Ovary (tissue), 7 donors: ENCODE measurements at regions not wholly inside any gene's neighbourhood (a gene's known extent, or its start where the extent isn't known, plus 50 kb on each side); places are given as distances from the start of the nearest gene placed in this dataset.

Source experiments
- DNase-seq, 5 donors: peaks; one replicate each; pipeline ENCODE4 v3.0.0-alpha.2; 2019 to 2020
- H3K27ac ChIP-seq, 2 donors: fragments of 200-600 bp; one replicate each; pipeline versions ENCODE4 v1.5.1 to v1.8.0; 2019 to 2022
- H3K27me3 ChIP-seq: fragments of 200-600 bp; one replicate; pipeline ENCODE4 v1.8.0; 2022
- H3K36me3 ChIP-seq: fragments of 200-600 bp; sonication (generic); one replicate; pipeline ENCODE4 v1.5.1; 2019
- H3K4me1 ChIP-seq: one replicate; pipeline ENCODE4 v1.8.1; 2013; ENCODE audit warnings: mild to moderate bottlenecking, moderate library complexity; ENCODE audit not compliant: insufficient read depth
- H3K4me3 ChIP-seq: fragments of 200-600 bp; sonication (generic); one replicate; pipeline ENCODE4 v1.5.1; 2017
- H3K9me3 ChIP-seq, 2 donors: fragments of 200-600 bp in 1 of 2; sonication (generic) in 1 of 2; one replicate each; pipeline versions ENCODE4 v1.5.1 to v1.8.1; 2013 to 2019; ENCODE audit warnings: mild to moderate bottlenecking in 1 of 2, moderate library complexity in 1 of 2
- CTCF ChIP-seq, 3 donors: fragments of 450-650 bp in 2 of 3; fragments of 200-600 bp in 1 of 3; IDR thresholded peaks; one replicate each; pipeline versions ENCODE4 v1.5.1 to v1.8.0; 2016 to 2022; ENCODE audit warnings: antibody characterized with exemption in 3 of 3, mild to moderate bottlenecking in 1 of 3
- EP300 ChIP-seq: sonication (generic); formaldehyde crosslinking; IDR thresholded peaks from one replicate; pipeline ENCODE4 v1.6.1; 2017; ENCODE audit warnings: antibody characterized with exemption
- POLR2A ChIP-seq: fragments of 450-650 bp; IDR thresholded peaks from one replicate; pipeline ENCODE4 v1.6.1; 2017; ENCODE audit warnings: antibody characterized with exemption, mild to moderate bottlenecking, moderate library complexity
- WGBS, 3 donors: extraction: QIAGEN DNeasy Blood & Tissue Kit in 1 of 3; methylation state at CpG; one replicate each; pipeline versions ENCODE4 v1.1.5 to v1.1.7; 2013 to 2017; 5-methylcytosine and 5-hydroxymethylcytosine counted together
- intact Hi-C, 4 donors: fragments of 100-400 bp; cut with DNase I; formaldehyde crosslinking; loops; one replicate each; pipeline versions ENCODE4 v1.11.0 to v1.15.1; 2022 to 2023
- donor health status: DM: no; HTN: no; CAD: no; lungs with moderate emphysema.
- donor health status: DM: no; HTN: no; CAD: no.
- donor health status: Bipolar disorder and iron deficiency.
- donor health status: DM: no; HTN: no; CAD: no.
- donor health status: DM: yes; HTN: yes; CAD: no.

DNA sequence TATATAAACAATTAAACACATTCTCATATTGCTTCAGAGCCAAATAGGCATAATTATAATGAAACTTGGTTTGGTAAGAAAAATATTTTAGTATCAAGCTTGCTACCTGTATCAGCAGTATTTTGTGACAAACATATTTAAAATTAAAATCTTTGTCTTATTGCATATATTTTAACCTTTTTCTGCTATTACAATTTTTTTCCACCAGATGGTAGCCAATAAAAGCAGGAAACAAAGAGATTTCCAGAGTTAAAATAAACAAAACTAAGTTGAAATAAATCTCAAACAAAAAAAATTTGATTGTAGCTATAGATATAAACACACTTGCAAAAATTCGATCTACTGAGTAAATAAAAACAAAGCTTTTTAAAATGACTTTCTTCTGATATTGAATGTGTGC, 491.3 kb upstream of the GJE1 start:
- DNase-seq = no peak
- Histone ChIP-seq H3K27me3 (no peaks in the 10 kb centered on the region), H3K27ac (no peak overlapping the region), H3K9me3 (no peaks in the 10 kb centered on the region), H3K36me3 (no peaks in the 10 kb centered on the region), H3K4me3 (no peak overlapping the region), H3K4me1 (no peaks in the 10 kb centered on the region)
- WGBS, 3 donors = 8 to 28% (median 11%) methylated on average over 1 of the region's 1 CpG
- intact Hi-C loops = no loop called here
- TF ChIP-seq POLR2A (no peak), EP300 (no peak), CTCF (IDR thresholded peaks at IDR 0.05) (no peak)

DNA sequence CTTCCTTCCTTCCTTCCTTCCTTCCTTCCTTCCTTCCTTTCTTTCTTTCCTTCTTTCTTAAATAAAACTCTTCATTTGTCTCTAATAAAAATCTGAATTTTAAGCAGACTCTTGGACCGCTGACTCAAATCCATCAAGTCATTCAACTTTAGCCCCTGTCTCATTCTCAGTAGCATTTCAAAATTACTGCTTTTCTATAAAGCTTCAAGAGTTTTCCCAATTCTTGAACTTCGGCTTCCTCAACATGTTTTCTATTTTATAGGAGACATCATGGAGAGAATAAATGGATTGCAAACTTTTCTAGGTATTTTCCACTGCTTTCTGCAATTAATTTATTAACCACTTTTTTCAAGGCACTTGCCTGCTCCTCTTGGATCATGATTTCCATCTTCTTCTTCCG, 497.1 kb upstream of the GJE1 start:
- no peaks in the 10 kb centered on the region for H3K9me3 ChIP-seq
- intact Hi-C loops = no loop called here
- no peak overlapping the region for H3K4me3 ChIP-seq
- H3K36me3 ChIP-seq = no peaks in the 10 kb centered on the region
- H3K27me3 ChIP-seq = no peaks in the 10 kb centered on the region
- DNase-seq = no peak
- no peak overlapping the region for H3K27ac ChIP-seq
- no peaks in the 10 kb centered on the region for H3K4me1 ChIP-seq
- 94 to 96% (median 96%) methylated on average over 3 of the region's 3 CpGs for WGBS, 3 donors
- TF ChIP-seq CTCF (IDR thresholded peaks at IDR 0.05) = no peak
- TF ChIP-seq POLR2A = no peak
- no peak for TF ChIP-seq EP300

DNA sequence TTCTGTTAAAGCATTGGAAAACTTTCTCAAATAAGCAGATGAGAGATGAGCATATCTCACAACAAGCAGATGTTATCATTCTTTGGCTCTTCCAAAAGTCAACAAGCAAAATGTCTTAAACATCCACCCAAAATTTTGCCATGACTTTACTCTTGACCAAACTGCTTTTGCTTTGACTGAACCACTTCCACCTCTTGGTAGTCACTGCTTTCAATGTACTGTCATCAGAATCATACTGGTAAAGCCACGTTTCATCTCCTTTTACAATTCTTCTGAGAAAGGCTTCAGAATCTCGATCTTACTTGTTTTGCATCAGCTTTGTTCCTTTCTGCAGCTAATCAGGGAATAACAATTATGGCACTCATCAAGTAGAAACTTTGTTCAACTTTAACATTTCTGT, 498.5 kb upstream of the GJE1 start:
- no peak for DNase-seq
- H3K27ac ChIP-seq = no peak overlapping the region
- intact Hi-C loops = no loop called here
- WGBS, 3 donors = 71 to 81% (median 73%) methylated on average over 2 of the region's 2 CpGs
- no peaks in the 10 kb centered on the region for H3K27me3 ChIP-seq
- no peaks in the 10 kb centered on the region for H3K9me3 ChIP-seq
- TF ChIP-seq CTCF (IDR thresholded peaks at IDR 0.05) = no peak
- TF ChIP-seq EP300 = no peak
- no peak for TF ChIP-seq POLR2A
- H3K36me3 ChIP-seq = no peaks in the 10 kb centered on the region
- H3K4me3 ChIP-seq = no peak overlapping the region
- H3K4me1 ChIP-seq = no peaks in the 10 kb centered on the region

DNA sequence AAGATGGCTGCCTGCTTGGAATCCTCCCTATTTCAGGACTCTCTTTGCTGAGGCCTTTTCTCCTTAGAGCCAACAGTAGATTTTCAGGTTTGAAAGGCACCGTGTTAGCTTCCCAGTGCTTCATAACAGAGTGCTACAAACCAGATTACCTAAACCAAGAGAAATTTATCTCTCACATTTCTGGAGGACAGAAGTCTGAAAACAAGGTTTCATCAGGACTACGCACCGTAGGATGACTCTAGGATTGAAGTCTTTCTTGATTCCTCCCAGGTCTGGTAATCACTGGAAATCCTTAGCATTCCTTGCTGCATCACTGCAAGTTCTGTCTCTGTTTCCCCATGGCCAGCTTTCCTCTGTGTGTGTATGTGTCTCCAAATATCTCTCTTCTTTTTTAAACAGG, 508.4 kb upstream of the GJE1 start:
- no peak for DNase-seq
- Histone ChIP-seq H3K4me3 (no peak overlapping the region), H3K36me3 (no peaks in the 10 kb centered on the region), H3K4me1 (no peaks in the 10 kb centered on the region), H3K27ac (no peak overlapping the region), H3K9me3 (no peaks in the 10 kb centered on the region), H3K27me3 (no peaks in the 10 kb centered on the region)
- intact Hi-C loops = no loop called here
- TF ChIP-seq EP300 (no peak), POLR2A (no peak), CTCF (IDR thresholded peaks at IDR 0.05) (no peak)
- 91 to 93% (median 92%) methylated on average over 3 of the region's 3 CpGs for WGBS, 3 donors

DNA sequence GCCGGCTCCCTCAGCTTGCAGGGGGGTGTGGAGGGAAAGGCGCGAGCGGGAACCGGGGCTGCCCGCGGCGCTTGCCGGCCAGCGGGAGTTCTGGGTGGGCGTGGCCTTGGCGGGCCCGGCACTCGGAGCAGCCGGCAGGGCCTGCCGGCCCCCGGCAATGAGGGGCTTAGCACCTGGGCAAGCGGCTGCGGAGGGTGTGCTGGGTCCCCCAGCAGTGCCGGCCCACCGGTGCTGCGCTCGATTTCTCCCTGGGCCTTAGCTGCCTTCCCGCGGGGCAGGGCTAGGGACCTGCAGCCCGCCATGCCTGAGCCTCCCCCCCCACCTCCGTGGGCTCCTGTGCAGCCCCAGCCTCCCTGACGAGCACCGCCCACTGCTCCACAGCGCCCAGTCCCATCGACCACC, 514.5 kb upstream of the GJE1 start:
- TF ChIP-seq EP300 = no peak
- no peak for TF ChIP-seq POLR2A
- TF ChIP-seq CTCF (IDR thresholded peaks at IDR 0.05) = no peak
- DNase-seq = no peak
- Histone ChIP-seq H3K9me3 (no peaks in the 10 kb centered on the region), H3K27ac (no peak overlapping the region), H3K36me3 (no peaks in the 10 kb centered on the region), H3K4me1 (no peaks in the 10 kb centered on the region), H3K4me3 (no peak overlapping the region), H3K27me3 (no peaks in the 10 kb centered on the region)
- intact Hi-C loops = no loop called here
- WGBS, 3 donors = 94 to 96% (median 95%) methylated on average over 23 to 31 of the region's 31 CpGs
